WTC11 (cell line): ENCODE measurements at regions not wholly inside any gene's neighbourhood (a gene's known extent, or its start where the extent isn't known, plus 50 kb on each side); places are given as distances from the start of the nearest gene placed in this dataset.

Experiments used
- ATAC-seq: fragments of 200-7000 bp; cut with Tn5 transposase; 2 replicates; pipeline ENCODE4 v1.10.0; 2021; ENCODE audit warnings: mild to moderate bottlenecking, moderate library complexity
- CTCF ChIA-PET: fragments of 300-600 bp; sonication (Branson Sonifier 250); formaldehyde crosslinking; loops from one replicate; lab custom pipeline; 2021; ENCODE audit warnings: antibody characterized with exemption; lab: Charles Lee
- POLR2A ChIA-PET: fragments of 350-600 bp; sonication (Branson Sonifier 250); formaldehyde crosslinking; loops from one replicate; lab custom pipeline; 2021; ENCODE audit warnings: antibody characterized with exemption; lab: Charles Lee
- DNase-seq: peaks from one replicate; pipeline ENCODE4 v3.0.0; 2021; ENCODE audit warnings: low spot score
- H3K27ac Mint-ChIP-seq: 2 replicates; pipeline ENCODE4 v1.8.0; 2021; ENCODE audit warnings: mixed read lengths
- H3K27me3 Mint-ChIP-seq: 2 replicates; pipeline ENCODE4 v1.8.0; 2021; ENCODE audit warnings: low read depth, mild to moderate bottlenecking, moderate library complexity, mixed read lengths
- H3K36me3 Mint-ChIP-seq: 2 replicates; pipeline ENCODE4 v1.8.0; 2021; ENCODE audit warnings: mixed read lengths
- H3K4me1 Mint-ChIP-seq: 2 replicates; pipeline ENCODE4 v1.8.0; 2022; ENCODE audit warnings: mixed read lengths
- H3K4me3 Mint-ChIP-seq: 2 replicates; pipeline ENCODE4 v1.8.0; 2021; ENCODE audit warnings: mild to moderate bottlenecking, moderate library complexity, mixed read lengths
- H3K9me3 Mint-ChIP-seq: 2 replicates; pipeline ENCODE4 v1.8.0; 2021; ENCODE audit warnings: mixed read lengths
- ARID4B ChIP-seq: sonication (generic); formaldehyde crosslinking; IDR thresholded peaks from 2 replicates; pipeline ENCODE4 v1.8.0; 2023; ENCODE audit warnings: missing genetic modification reagents, mild to moderate bottlenecking, borderline replicate concordance
- CBFB ChIP-seq: sonication (generic); formaldehyde crosslinking; IDR thresholded peaks from 2 replicates; pipeline ENCODE4 v1.8.1; 2022; ENCODE audit warnings: mild to moderate bottlenecking, low read depth, missing genetic modification reagents
- CREM ChIP-seq: sonication (generic); formaldehyde crosslinking; IDR thresholded peaks from 2 replicates; pipeline ENCODE4 v1.8.1; 2022; ENCODE audit warnings: mild to moderate bottlenecking, missing genetic modification reagents, moderate library complexity
- EMX1 ChIP-seq: fragments of 250-450 bp; sonication (Bioruptor Pico); IDR thresholded peaks from 2 replicates; pipeline ENCODE4 v1.8.0; 2021; ENCODE audit warnings: mild to moderate bottlenecking
- GRHL2 ChIP-seq: fragments of 250-450 bp; sonication (Bioruptor Pico); IDR thresholded peaks from 2 replicates; pipeline ENCODE4 v1.8.0; 2022; ENCODE audit warnings: mild to moderate bottlenecking, moderate library complexity; ENCODE audit not compliant: insufficient replicate concordance, severe bottlenecking
- IRF2 ChIP-seq: sonication (generic); formaldehyde crosslinking; IDR thresholded peaks from 2 replicates; pipeline ENCODE4 v1.8.0; 2022; ENCODE audit warnings: low read depth, missing genetic modification reagents, borderline replicate concordance
- NFE2L1 ChIP-seq: sonication (generic); formaldehyde crosslinking; IDR thresholded peaks from 2 replicates; pipeline ENCODE4 v1.8.1; 2023; ENCODE audit warnings: missing genetic modification reagents
- NR2C2 ChIP-seq: sonication (generic); formaldehyde crosslinking; IDR thresholded peaks from 2 replicates; pipeline ENCODE4 v1.8.0; 2022; ENCODE audit warnings: mild to moderate bottlenecking, missing genetic modification reagents
- PREB ChIP-seq: sonication (generic); formaldehyde crosslinking; IDR thresholded peaks from 2 replicates; pipeline ENCODE4 v1.8.1; 2022; ENCODE audit warnings: mild to moderate bottlenecking, missing genetic modification reagents, moderate library complexity, borderline replicate concordance
- RELA ChIP-seq: sonication (generic); formaldehyde crosslinking; IDR thresholded peaks from 2 replicates; pipeline ENCODE4 v1.8.1; 2022; ENCODE audit warnings: missing genetic modification reagents, mild to moderate bottlenecking, borderline replicate concordance
- SMAD3 ChIP-seq: sonication (generic); formaldehyde crosslinking; IDR thresholded peaks from 2 replicates; pipeline ENCODE4 v1.8.0; 2022; ENCODE audit warnings: missing genetic modification reagents, mild to moderate bottlenecking, borderline replicate concordance
- TCF7 ChIP-seq: sonication (generic); formaldehyde crosslinking; IDR thresholded peaks from 2 replicates; pipeline ENCODE4 v1.8.0; 2022; ENCODE audit warnings: mild to moderate bottlenecking, low read depth, missing genetic modification reagents, moderate library complexity
- ZNF232 ChIP-seq: sonication (generic); formaldehyde crosslinking; IDR thresholded peaks from 2 replicates; pipeline ENCODE4 v1.8.0; 2022; ENCODE audit warnings: mild to moderate bottlenecking, missing genetic modification reagents
- ZNF263 ChIP-seq: sonication (generic); formaldehyde crosslinking; IDR thresholded peaks from 2 replicates; pipeline ENCODE4 v1.8.1; 2022; ENCODE audit warnings: low read depth, mild to moderate bottlenecking, moderate library complexity, missing genetic modification reagents
- ZNF425 ChIP-seq: fragments of 250-450 bp; sonication (Bioruptor Pico); conservative IDR thresholded peaks from 2 replicates; pipeline ENCODE4 v1.9.0; 2021; ENCODE audit warnings: mild to moderate bottlenecking
- ZNF512 ChIP-seq: sonication (generic); formaldehyde crosslinking; IDR thresholded peaks from 2 replicates; pipeline ENCODE4 v1.8.1; 2022; ENCODE audit warnings: missing genetic modification reagents, borderline replicate concordance
- ZNF671 ChIP-seq: fragments of 250-450 bp; sonication (Bioruptor Pico); IDR thresholded peaks from 2 replicates; pipeline ENCODE4 v1.8.0; 2021; ENCODE audit warnings: mild to moderate bottlenecking
- TF ChIP-seq, protein P1 (sequence below): sonication (generic); formaldehyde crosslinking; IDR thresholded peaks from 2 replicates; pipeline ENCODE4 v1.8.1; 2023; ENCODE audit warnings: mild to moderate bottlenecking, missing genetic modification reagents, moderate library complexity
- TF ChIP-seq, protein P2 (sequence below): sonication (generic); formaldehyde crosslinking; conservative IDR thresholded peaks from 2 replicates; pipeline ENCODE4 v1.8.1; 2022; ENCODE audit warnings: mild to moderate bottlenecking, missing genetic modification reagents

GRCh38 chr13:50577806-50578205 is 265.7 kb downstream of the DLEU7 start:
- H3K4me1 Mint-ChIP-seq: peaks cover 14% of the 10 kb centered on the region
- TF ChIP-seq IRF2 (CRISPR knock-in tag) (no peak), PREB (CRISPR knock-in tag) (no peak), NR2C2 (no peak), SMAD3 (no peak), CBFB (CRISPR knock-in tag) (no peak), EMX1 (CRISPR knock-in tag) (no peak), CREM (no peak), ZNF512 (CRISPR knock-in tag) (no peak), GRHL2 (CRISPR knock-in tag) (no peak), TCF7 (CRISPR knock-in tag) (no peak), ARID4B (no peak), ZNF232 (CRISPR knock-in tag) (no peak), RELA (CRISPR knock-in tag) (no peak), ZNF425 (CRISPR knock-in tag) (no peak), NFE2L1 (CRISPR knock-in tag) (no peak), ZNF263 (CRISPR knock-in tag) (no peak), ZNF671 (CRISPR knock-in tag) (no peak)
- TF ChIP-seq, protein P1, sequence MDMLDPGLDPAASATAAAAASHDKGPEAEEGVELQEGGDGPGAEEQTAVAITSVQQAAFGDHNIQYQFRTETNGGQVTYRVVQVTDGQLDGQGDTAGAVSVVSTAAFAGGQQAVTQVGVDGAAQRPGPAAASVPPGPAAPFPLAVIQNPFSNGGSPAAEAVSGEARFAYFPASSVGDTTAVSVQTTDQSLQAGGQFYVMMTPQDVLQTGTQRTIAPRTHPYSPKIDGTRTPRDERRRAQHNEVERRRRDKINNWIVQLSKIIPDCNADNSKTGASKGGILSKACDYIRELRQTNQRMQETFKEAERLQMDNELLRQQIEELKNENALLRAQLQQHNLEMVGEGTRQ (CRISPR knock-in tag): no peak
- TF ChIP-seq, protein P2, sequence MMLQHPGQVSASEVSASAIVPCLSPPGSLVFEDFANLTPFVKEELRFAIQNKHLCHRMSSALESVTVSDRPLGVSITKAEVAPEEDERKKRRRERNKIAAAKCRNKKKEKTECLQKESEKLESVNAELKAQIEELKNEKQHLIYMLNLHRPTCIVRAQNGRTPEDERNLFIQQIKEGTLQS (CRISPR knock-in tag): no peak
- no peak for ATAC-seq
- POLR2A ChIA-PET: no interaction called here
- H3K9me3 Mint-ChIP-seq: peaks cover 7% of the 10 kb centered on the region; the same call in 1 of the 2 replicates
- no peak overlapping the region for H3K27ac Mint-ChIP-seq
- H3K4me3 Mint-ChIP-seq: no peak overlapping the region
- no peaks in the 10 kb centered on the region for H3K27me3 Mint-ChIP-seq
- DNase-seq: no peak
- CTCF ChIA-PET: no interaction called here
- H3K36me3 Mint-ChIP-seq: no peaks in the 10 kb centered on the region
